Transverse colon (tissue), 4 donors: ENCODE measurements at regions not wholly inside any gene's neighbourhood (a gene's known extent, or its start where the extent isn't known, plus 50 kb on each side); places are given as distances from the start of the nearest gene placed in this dataset.

Source experiments
- DNase-seq: peaks from one replicate; pipeline ENCODE4 v3.0.0-alpha.2; 2019
- H3K27ac ChIP-seq, 4 donors: fragments of 200-600 bp; sonication (generic); 2 replicates each; pipeline ENCODE4 v1.5.1; 2016 to 2018; ENCODE audit warnings: inconsistent platforms in 4 of 4
- H3K27me3 ChIP-seq: fragments of 200-600 bp; sonication (generic); 2 replicates; pipeline ENCODE4 v1.5.1; 2017; ENCODE audit warnings: inconsistent platforms
- H3K36me3 ChIP-seq, 4 donors: fragments of 200-600 bp; sonication (generic); 2 replicates each; pipeline ENCODE4 v1.5.1; 2017 to 2019; ENCODE audit warnings: inconsistent platforms in 4 of 4
- H3K4me1 ChIP-seq, 4 donors: fragments of 200-600 bp; sonication (generic); 2 replicates each; pipeline ENCODE4 v1.5.1; 2017 to 2020; ENCODE audit warnings: inconsistent platforms in 4 of 4
- H3K4me3 ChIP-seq, 4 donors: fragments of 200-600 bp; sonication (generic); 1 replicate in 1 of 4; 2 replicates in 3 of 4; pipeline versions ENCODE4 v1.5.1 to v1.6.1; 2017 to 2019; ENCODE audit warnings: inconsistent platforms in 4 of 4
- H3K9me3 ChIP-seq, 2 donors: fragments of 200-600 bp; sonication (generic); 2 replicates each; pipeline ENCODE4 v1.5.1; 2017 to 2019; ENCODE audit warnings: inconsistent platforms in 2 of 2
- EP300 ChIP-seq: sonication (generic); formaldehyde crosslinking; IDR thresholded peaks from one replicate; pipeline ENCODE4 v1.6.1; 2017; ENCODE audit warnings: antibody characterized with exemption, low read depth
- POLR2A ChIP-seq: fragments of 450-650 bp; IDR thresholded peaks from one replicate; pipeline ENCODE4 v1.6.1; 2016; ENCODE audit warnings: antibody characterized with exemption, mild to moderate bottlenecking, moderate library complexity
- POLR2AphosphoS5 ChIP-seq, 3 donors: sonication (generic); formaldehyde crosslinking; IDR thresholded peaks; one replicate each; pipeline ENCODE4 v1.6.1; 2016; ENCODE audit warnings: antibody characterized with exemption in 3 of 3
- WGBS, 2 donors: methylation state at CpG; one replicate each; pipeline ENCODE4 v1.1.5; 2018; ENCODE audit warnings: low coverage in 1 of 2; 5-methylcytosine and 5-hydroxymethylcytosine counted together
- in situ Hi-C, 4 donors: fragments of 200-750 bp; cut with MboI; loops; one replicate each; pipeline versions ENCODE4 v1.15.0 to v1.15.1; 2017; ENCODE audit warnings: low sequenced_read_pairs in 3 of 4, low pct_ligation_motif_present in 1 of 4, low pct_unique_long_range_greater_than_20kb in 1 of 4
- intact Hi-C: fragments of 100-400 bp; cut with DNase I; formaldehyde crosslinking; loops from one replicate; pipeline ENCODE4 v1.15.1; 2023; ENCODE audit warnings: low total_unique reads
- TF ChIP-seq, protein P1 (sequence below), 5 experiments: fragments of 200-600 bp in 3 of 5; fragments of 450-650 bp in 2 of 5; sonication (generic) in 3 of 5; IDR thresholded peaks; 1 replicate in 2 of 5; 2 replicates in 3 of 5; pipeline ENCODE4 v1.5.1; 2016 to 2017; ENCODE audit warnings: antibody characterized with exemption in 5 of 5, inconsistent platforms in 3 of 5, mild to moderate bottlenecking in 2 of 5, moderate library complexity in 1 of 5

DNA sequence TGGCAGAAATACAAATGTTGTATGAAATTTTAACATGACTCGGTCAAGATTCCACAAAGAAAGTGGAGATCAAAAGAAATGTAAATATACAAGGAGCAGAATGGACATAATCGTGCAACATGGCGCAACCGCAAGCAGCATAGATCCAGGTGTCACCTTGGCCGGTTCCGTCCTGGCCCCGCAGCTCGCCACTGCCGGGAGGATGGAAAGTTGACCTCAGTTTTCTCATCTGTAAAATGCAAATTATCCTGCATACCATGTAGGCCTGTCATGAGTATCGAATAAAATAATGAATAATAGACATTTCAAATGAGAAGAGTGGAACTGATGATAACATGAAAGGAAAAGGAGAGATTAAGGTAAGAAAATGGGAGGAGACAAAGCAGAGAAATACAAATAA, 427.3 kb upstream of the SMIM21 start:
- in situ Hi-C loops: no loop called here
- Histone ChIP-seq H3K9me3 (no peaks in the 10 kb centered on the region), H3K27ac (no peak overlapping the region), H3K4me3 (no peak overlapping the region), H3K27me3 (no peaks in the 10 kb centered on the region), H3K4me1 (no peaks in the 10 kb centered on the region), H3K36me3 (no peaks in the 10 kb centered on the region)
- intact Hi-C loops: no loop called here
- 88 to 93% methylated on average over 2 to 10 of the region's 10 CpGs for WGBS, 2 donors
- no peak for TF ChIP-seq EP300
- TF ChIP-seq POLR2AphosphoS5 (IDR thresholded peaks at IDR 0.05): no peak
- no peak for TF ChIP-seq POLR2A
- TF ChIP-seq, protein P1, sequence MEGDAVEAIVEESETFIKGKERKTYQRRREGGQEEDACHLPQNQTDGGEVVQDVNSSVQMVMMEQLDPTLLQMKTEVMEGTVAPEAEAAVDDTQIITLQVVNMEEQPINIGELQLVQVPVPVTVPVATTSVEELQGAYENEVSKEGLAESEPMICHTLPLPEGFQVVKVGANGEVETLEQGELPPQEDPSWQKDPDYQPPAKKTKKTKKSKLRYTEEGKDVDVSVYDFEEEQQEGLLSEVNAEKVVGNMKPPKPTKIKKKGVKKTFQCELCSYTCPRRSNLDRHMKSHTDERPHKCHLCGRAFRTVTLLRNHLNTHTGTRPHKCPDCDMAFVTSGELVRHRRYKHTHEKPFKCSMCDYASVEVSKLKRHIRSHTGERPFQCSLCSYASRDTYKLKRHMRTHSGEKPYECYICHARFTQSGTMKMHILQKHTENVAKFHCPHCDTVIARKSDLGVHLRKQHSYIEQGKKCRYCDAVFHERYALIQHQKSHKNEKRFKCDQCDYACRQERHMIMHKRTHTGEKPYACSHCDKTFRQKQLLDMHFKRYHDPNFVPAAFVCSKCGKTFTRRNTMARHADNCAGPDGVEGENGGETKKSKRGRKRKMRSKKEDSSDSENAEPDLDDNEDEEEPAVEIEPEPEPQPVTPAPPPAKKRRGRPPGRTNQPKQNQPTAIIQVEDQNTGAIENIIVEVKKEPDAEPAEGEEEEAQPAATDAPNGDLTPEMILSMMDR (IDR thresholded peaks at IDR 0.05): no peak
- DNase-seq: no peak

GRCh38 chr18:75854174-75854573, 426.7 kb upstream of the SMIM21 start:
- Histone ChIP-seq H3K36me3 (no peaks in the 10 kb centered on the region), H3K4me3 (no peak overlapping the region), H3K27me3 (no peaks in the 10 kb centered on the region), H3K4me1 (no peaks in the 10 kb centered on the region), H3K27ac (no peak overlapping the region), H3K9me3 (no peaks in the 10 kb centered on the region)
- 33 to 74% methylated on average over 2 to 4 of the region's 4 CpGs for WGBS, 2 donors
- no peak for TF ChIP-seq POLR2A
- no peak for TF ChIP-seq EP300
- TF ChIP-seq, protein P1 (IDR thresholded peaks at IDR 0.05): peak; percentile 14 to 43 (median 21)
- TF ChIP-seq POLR2AphosphoS5 (IDR thresholded peaks at IDR 0.05): no peak
- in situ Hi-C loops (no loop called here), intact Hi-C loops (no loop called here)
- peak; percentile 24 for DNase-seq

GRCh38 chr18:75846321-75846720, 418.8 kb upstream of the SMIM21 start:
- DNase-seq: no peak
- no peaks in the 10 kb centered on the region for H3K9me3 ChIP-seq
- H3K4me3 ChIP-seq: no peak overlapping the region
- no peak overlapping the region for H3K27ac ChIP-seq
- in situ Hi-C loops (no loop called here), intact Hi-C loops (no loop called here)
- TF ChIP-seq POLR2A: no peak
- H3K4me1 ChIP-seq: no peaks in the 10 kb centered on the region
- no peaks in the 10 kb centered on the region for H3K36me3 ChIP-seq
- 73% methylated on average over 3 of the region's 3 CpGs; no CpG with 5 or more reads in 1 of the 2 donors for WGBS, 2 donors
- H3K27me3 ChIP-seq: no peaks in the 10 kb centered on the region

- no peak overlapping the region for H3K27ac ChIP-seq
- TF ChIP-seq EP300 (no peak), POLR2AphosphoS5 (IDR thresholded peaks at IDR 0.05) (no peak), POLR2A (no peak)
- TF ChIP-seq, protein P1 (IDR thresholded peaks at IDR 0.05): no peak
- H3K9me3 ChIP-seq: no peaks in the 10 kb centered on the region
- WGBS, 2 donors: 86 to 88% methylated on average over 2 to 3 of the region's 3 CpGs
- no peaks in the 10 kb centered on the region for H3K27me3 ChIP-seq
- intact Hi-C loops (no loop called here), in situ Hi-C loops (no loop called here)
- no peaks in the 10 kb centered on the region for H3K4me1 ChIP-seq
- no peaks in the 10 kb centered on the region for H3K36me3 ChIP-seq
- DNase-seq: no peak
- no peak overlapping the region for H3K4me3 ChIP-seq
Observed at GRCh38 chr18:75845413-75845812, 417.9 kb upstream of the SMIM21 start.

DNA sequence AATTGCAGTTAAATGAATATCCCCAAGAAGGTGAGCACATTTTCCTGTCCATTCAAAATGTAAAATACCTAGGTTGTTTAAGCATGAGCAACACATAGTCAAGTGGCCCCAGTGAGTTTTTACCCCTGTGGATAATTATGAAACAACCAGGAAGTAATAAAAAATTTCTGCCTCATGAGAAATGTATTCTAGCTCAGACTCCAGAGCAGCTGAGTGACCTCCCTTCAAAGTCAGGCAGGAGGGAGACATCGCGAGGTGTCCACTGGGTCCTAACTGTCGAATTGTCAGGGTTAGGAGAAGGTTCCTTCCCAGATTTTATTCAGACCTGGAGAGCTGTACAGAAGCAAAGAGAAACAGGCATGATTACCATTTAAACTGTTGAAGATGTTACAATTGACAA, 416.6 kb upstream of the SMIM21 start:
- 85% methylated on average over 3 of the region's 3 CpGs; no CpG with 5 or more reads in 1 of the 2 donors for WGBS, 2 donors
- TF ChIP-seq POLR2AphosphoS5 (IDR thresholded peaks at IDR 0.05) (no peak), EP300 (no peak), POLR2A (no peak)
- TF ChIP-seq, protein P1 (IDR thresholded peaks at IDR 0.05): no peak
- Histone ChIP-seq H3K36me3 (no peaks in the 10 kb centered on the region), H3K4me3 (no peak overlapping the region), H3K27ac (no peak overlapping the region), H3K9me3 (no peaks in the 10 kb centered on the region), H3K4me1 (no peaks in the 10 kb centered on the region), H3K27me3 (no peaks in the 10 kb centered on the region)
- intact Hi-C loops: no loop called here
- DNase-seq: no peak
- in situ Hi-C loops: no loop called here
